GM19240 (cell line): ENCODE measurements at regions not wholly inside any gene's neighbourhood (a gene's known extent, or its start where the extent isn't known, plus 50 kb on each side); places are given as distances from the start of the nearest gene placed in this dataset.

Source experiments
- DNase-seq: peaks from one replicate; pipeline ENCODE4 v3.0.0; 2011; ENCODE audit warnings: low spot score; ENCODE audit not compliant: insufficient read length

GRCh38 chr11:128301756-128302155, 285.6 kb downstream of the ETS1 start:
- DNase-seq: no peak

GRCh38 chr11:128300785-128301184, 286.6 kb downstream of the ETS1 start:
- DNase-seq: no peak

GRCh38 chr11:128299132-128299726, 288.1 kb downstream of the ETS1 start:
- DNase-seq: no peak

DNA sequence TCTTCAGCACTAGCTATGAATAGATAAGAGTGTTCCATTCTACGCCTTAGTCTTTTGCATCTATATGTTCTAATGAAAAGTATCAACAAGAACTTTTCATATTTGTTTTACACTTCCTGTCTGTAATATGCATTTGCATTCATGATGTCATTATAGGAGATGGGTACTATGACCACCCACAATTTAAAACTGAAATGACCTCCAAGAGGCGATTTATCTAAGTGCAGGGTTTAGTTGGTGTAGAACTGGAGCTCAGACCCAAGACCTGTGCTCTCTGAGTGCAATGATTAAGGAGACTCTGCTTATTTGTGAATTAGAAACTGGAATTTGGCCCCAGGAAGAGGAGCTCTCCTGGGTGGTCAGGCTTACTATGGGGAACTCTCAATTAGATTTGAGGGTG, 289.1 kb downstream of the ETS1 start:
- no peak for DNase-seq

GRCh38 chr11:128297805-128298204, 289.6 kb downstream of the ETS1 start:
- DNase-seq: no peak

DNA sequence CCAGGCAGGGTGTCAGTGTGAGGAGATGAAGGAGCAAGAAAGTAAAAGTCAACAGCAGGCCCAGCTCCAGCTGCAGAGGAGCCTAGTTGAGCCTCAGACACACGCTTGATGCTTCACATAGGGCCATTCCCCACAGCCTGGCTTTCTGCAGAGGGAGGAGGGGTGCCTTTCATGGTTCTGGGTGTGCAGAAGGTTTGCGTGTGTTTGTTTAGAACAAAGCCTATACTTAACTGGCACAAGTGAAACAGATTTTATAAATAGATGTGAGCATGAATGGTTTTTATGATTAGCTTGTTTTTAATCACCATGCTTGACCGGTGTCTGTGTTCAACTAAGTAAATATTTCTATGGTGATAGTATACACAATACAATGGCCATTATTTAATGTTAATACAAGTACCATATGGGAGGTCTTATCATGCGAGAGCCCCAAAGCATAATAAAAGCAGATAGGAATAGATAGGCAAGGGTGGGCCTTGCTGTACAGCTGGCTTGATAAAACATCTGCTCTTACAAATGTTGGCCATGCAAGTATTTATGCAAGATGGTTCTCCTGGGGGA, 290.2 kb downstream of the ETS1 start:
- DNase-seq: no peak

DNA sequence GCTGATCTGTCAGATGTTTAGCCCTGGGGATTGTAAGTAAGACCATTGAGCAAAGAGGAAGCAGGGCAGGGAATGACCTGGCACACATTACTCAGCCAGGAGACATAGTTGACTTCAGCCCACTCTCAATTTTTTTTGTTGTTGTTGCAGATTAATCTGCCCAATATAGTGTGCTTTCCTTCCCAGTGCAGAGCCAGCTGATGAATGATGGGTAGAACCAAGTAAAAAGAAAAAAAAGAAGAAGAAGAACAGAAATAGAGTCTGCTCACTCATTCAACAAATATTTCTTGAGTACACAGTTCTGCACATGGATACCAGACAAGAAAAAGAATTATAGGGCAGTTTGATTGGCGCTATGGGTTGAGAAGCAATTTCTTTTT, 292.7 kb downstream of the ETS1 start:
- no peak for DNase-seq

GRCh38 chr11:128294001-128294670, 293.2 kb downstream of the ETS1 start:
- DNase-seq: no peak

GRCh38 chr11:128291835-128292234, 295.5 kb downstream of the ETS1 start:
- DNase-seq: no peak

DNA sequence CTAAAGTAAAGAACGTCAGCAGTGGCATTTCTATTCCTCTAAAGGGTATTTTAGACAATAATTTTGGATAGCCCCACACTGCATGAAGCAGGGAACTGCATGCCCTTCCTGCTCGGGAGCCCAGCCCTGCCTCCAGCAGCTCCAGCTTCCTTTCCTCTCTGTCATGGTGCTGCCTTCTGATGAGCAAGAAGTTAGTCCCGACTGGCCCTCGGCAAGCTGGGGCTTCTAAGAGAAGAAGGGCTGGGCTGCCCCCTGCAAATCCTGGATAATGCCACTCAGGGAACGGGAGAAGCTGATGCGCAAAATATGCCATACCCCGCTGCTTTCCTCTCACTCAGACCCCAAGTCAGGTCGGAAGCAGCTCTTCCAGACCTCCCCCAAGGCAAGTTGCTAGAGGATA, 296.4 kb downstream of the ETS1 start:
- no peak for DNase-seq

GRCh38 chr11:128290106-128290840, 297.1 kb downstream of the ETS1 start:
- no peak for DNase-seq

DNA sequence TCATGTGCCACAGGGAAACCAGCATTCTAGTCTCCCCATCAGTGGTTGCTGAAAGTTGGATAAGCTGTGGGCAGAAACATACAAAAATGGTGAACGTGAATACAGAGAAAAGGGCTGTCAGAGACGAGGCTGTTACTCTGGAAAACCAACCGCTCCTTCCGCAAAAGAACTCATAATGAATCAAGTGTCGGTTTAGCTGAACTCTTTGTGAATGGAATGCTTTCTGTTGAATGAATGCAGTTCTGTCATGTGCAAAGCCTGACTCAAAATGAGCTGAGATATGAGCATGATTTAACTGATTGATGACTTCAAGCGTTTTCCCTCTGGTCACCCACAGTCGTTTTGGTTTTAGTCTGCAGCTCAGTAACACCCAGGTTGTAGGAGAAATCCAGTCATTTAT, 298.3 kb downstream of the ETS1 start:
- no peak for DNase-seq

- no peak for DNase-seq
Measured at GRCh38 chr11:128288368-128288767, 299.0 kb downstream of the ETS1 start.

- no peak for DNase-seq
Measured at GRCh38 chr11:128285321-128285720, 302.0 kb downstream of the ETS1 start.

GRCh38 chr11:128284634-128285033, 302.7 kb downstream of the ETS1 start:
- DNase-seq: no peak

GRCh38 chr11:128283451-128283850, 303.9 kb downstream of the ETS1 start:
- no peak for DNase-seq

- no peak for DNase-seq
Measured at GRCh38 chr11:128282053-128282452, 305.3 kb downstream of the ETS1 start.

DNA sequence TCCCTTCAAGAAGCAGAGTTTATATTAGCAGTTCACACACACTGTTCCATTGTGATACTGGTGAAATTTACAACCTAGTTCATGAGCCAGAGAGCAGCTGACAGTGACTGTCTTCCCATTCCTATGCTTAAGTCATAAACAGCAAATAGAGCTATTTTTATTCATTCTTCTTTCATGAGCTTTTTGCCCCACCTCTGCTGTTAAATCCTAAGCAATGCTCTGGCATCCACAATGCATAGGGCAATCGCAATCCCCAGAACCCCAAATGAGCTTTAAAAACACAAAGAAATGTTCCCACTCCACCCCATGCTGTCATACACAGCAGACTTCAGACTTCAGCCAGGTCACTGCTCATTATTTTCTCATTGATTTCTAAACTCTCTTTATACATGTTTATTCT, 307.5 kb downstream of the ETS1 start:
- no peak for DNase-seq

GRCh38 chr11:128273736-128274135, 313.6 kb downstream of the ETS1 start:
- no peak for DNase-seq

- DNase-seq: no peak
Measured at GRCh38 chr11:128271401-128271800, 316.0 kb downstream of the ETS1 start.

GRCh38 chr11:128269466-128269865, 317.9 kb downstream of the ETS1 start:
- DNase-seq: no peak

DNA sequence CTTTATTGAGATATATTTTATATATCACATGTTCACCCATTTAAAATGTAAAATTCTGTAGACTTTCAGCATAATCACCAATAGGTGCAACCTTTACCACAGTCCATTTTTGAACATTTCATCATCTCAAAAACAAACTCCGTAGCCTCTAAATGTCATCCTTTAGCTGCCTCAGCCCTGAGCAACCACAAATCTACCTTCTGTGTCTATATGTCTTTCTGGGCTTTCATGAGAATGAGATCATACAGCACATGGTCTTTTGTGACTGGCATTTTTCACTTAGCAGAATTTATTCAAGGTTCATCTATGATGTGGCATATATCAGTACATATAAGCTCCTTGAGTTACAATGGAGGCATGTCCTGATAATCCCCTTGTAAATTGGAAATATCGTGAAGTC, 320.5 kb downstream of the ETS1 start:
- DNase-seq: no peak
